Activated CD4-positive, CD25-positive, alpha-beta regulatory T cell (primary cell): ENCODE measurements at regions not wholly inside any gene's neighbourhood (a gene's known extent, or its start where the extent isn't known, plus 50 kb on each side); places are given as distances from the start of the nearest gene placed in this dataset.
"Not testable (repeated sequence)": the region's sequence is repeated elsewhere in the genome, so short reads cannot be mapped to it uniquely, and the experiment has no call there.

ENCODE experiments used
- DNase-seq, 4 experiments: peaks; one replicate each; lab custom pipeline; 2025; lab: John Stamatoyannopoulos, UW

GRCh38 chr2:193331676-193332075 is 1136.9 kb upstream of the TMEFF2 start:
- DNase-seq: no peak

GRCh38 chr2:193326296-193326695 is 1131.6 kb upstream of the TMEFF2 start:
- no peak for DNase-seq

- no peak for DNase-seq
Measured at GRCh38 chr2:193315428-193316091, 1120.8 kb upstream of the TMEFF2 start.

- DNase-seq: no peak
Measured at GRCh38 chr2:193303464-193303863, 1108.7 kb upstream of the TMEFF2 start.

- no peak for DNase-seq
Measured at GRCh38 chr2:193294371-193294770, 1099.6 kb upstream of the TMEFF2 start.

GRCh38 chr2:193279361-193279760 is 1084.6 kb upstream of the TMEFF2 start:
- no peak for DNase-seq

GRCh38 chr2:193276988-193277387 is 1082.3 kb upstream of the TMEFF2 start:
- DNase-seq: no peak

- DNase-seq: no peak
Measured at GRCh38 chr2:193276560-193276959, 1081.8 kb upstream of the TMEFF2 start.

GRCh38 chr2:193276069-193276468 is 1081.3 kb upstream of the TMEFF2 start:
- no peak for DNase-seq

GRCh38 chr2:193272011-193272410 is 1077.3 kb upstream of the TMEFF2 start:
- DNase-seq: no peak

- DNase-seq: no peak
Measured at GRCh38 chr2:193270816-193271215, 1076.1 kb upstream of the TMEFF2 start.

- no peak for DNase-seq
Measured at GRCh38 chr2:193267496-193268002, 1072.8 kb upstream of the TMEFF2 start.

GRCh38 chr2:193253014-193253530 is 1058.3 kb upstream of the TMEFF2 start:
- no peak for DNase-seq

- DNase-seq: no peak
Measured at GRCh38 chr2:193251909-193252308, 1057.2 kb upstream of the TMEFF2 start.

- DNase-seq: no peak
Measured at GRCh38 chr2:193250389-193250788, 1055.7 kb upstream of the TMEFF2 start.

GRCh38 chr2:193240752-193241151 is 1046.0 kb upstream of the TMEFF2 start:
- DNase-seq: no peak

GRCh38 chr2:193231634-193232033 is 1036.9 kb upstream of the TMEFF2 start:
- DNase-seq: no peak

- DNase-seq: no peak
Measured at GRCh38 chr2:193228276-193228675, 1033.5 kb upstream of the TMEFF2 start.

- no peak for DNase-seq
Measured at GRCh38 chr2:193222454-193222853, 1027.7 kb upstream of the TMEFF2 start.

GRCh38 chr2:193219413-193219812 is 1024.7 kb upstream of the TMEFF2 start:
- no peak for DNase-seq

GRCh38 chr2:193201583-193201982 is 1006.9 kb upstream of the TMEFF2 start:
- DNase-seq: no peak

GRCh38 chr2:193199322-193199721 is 1004.6 kb upstream of the TMEFF2 start:
- DNase-seq: no peak

- no peak for DNase-seq
Measured at GRCh38 chr2:193187816-193188215, 993.1 kb upstream of the TMEFF2 start.

- not testable (repeated sequence) for DNase-seq
Measured at GRCh38 chr2:193170981-193171380, 976.2 kb upstream of the TMEFF2 start.
